ENCODE measurements at regions not wholly inside any gene's neighbourhood (a gene's known extent, or its start where the extent isn't known, plus 50 kb on each side); places are given as distances from the start of the nearest gene placed in this dataset.
"Not testable (repeated sequence)": the region's sequence is repeated elsewhere in the genome, so short reads cannot be mapped to it uniquely, and the experiment has no call there.

GRCh38 chr4:130037866-130038265 lies 941.9 kb downstream of the C4orf33 start:
- TF ChIP-seq EZH2 (IDR thresholded peaks at IDR 0.05); POLR2AphosphoS5 (IDR thresholded peaks at IDR 0.05; ENCODE audit: borderline replicate concordance, low read depth, low read length): not testable (repeated sequence)

Data from SK-N-MC (cell line).